ENCODE measurements at regions not wholly inside any gene's neighbourhood (a gene's known extent, or its start where the extent isn't known, plus 50 kb on each side); places are given as distances from the start of the nearest gene placed in this dataset.
"Not testable (repeated sequence)": the region's sequence is repeated elsewhere in the genome, so short reads cannot be mapped to it uniquely, and the experiment has no call there.

GRCh38 chr9:90447773-90448172 is 194.9 kb downstream of the DIRAS2 start:
- no peak for DNase-seq

DNA sequence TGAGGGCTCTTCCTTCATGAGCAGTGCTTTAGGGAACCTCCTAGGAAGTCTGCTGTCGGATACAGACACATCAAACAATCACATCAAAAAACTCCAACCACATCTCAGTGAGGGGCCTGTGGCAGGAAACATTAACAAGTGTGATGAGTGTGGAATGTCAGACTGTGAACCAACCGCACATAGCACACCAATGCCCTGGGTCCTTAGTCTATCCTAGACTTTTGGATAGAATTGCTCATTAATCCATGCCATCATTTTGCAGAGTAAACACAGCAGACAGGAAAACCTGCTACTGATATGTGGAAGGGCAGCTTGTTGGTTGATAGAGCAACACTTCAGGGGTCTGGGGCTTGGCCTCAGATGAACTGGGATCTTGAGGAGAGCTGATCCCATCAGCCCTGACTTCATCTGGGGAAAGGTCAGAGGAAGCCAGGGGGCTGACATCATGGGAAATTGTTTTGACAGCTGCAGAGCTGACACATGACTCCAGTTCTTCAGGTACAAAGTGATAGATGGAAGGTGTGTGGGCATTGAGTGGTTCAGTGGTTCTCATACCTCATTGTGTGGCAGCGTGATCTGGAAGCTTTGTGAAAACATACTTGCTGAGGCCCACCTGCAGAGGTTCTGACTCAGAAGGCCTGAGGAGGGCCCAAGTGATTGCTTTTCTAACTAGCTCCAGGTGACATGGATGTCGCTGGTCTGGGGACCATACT is 193.3 kb downstream of the DIRAS2 start:
- no peak for DNase-seq

DNA sequence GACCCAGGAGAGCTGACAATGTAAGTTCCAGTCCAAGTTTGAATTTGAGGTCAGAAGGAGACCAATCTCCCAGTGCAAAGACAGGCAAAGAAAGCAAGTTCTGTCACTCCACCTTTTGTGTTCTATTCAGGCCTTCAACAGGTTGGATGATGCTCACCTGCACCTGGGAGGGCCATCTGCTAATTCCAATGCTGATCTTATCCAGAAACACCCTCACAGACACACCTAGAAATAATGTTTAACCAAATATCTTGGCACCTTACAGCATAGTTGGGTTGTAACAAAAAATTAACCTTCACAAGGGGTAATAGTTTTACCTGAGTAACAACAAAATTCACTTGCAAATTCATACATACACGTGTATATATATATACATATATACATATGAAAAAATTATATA is 190.8 kb downstream of the DIRAS2 start:
- DNase-seq: no peak

DNA sequence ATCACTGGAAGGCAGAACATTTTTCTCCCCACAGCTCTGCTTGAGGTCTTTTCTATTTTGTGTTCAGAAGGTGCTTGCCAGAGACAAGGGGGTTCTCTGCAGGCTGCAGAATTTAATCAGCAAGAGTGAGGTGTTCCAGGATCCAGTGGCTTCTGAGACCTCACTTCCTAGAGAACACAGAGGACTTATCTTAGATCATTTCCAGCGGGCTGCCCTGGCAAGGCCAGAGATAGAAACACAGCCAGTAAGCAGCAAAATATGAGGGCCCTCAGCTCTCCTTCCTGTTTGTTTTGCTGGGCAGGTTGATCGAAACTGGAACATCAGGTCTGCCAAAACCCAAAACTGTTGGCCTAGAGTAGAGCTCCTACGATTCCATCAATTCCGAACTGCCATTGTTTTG is 187.3 kb downstream of the DIRAS2 start:
- no peak for DNase-seq

- no peak for DNase-seq
Measured at GRCh38 chr9:90457386-90458190, 185.0 kb downstream of the DIRAS2 start.

DNA sequence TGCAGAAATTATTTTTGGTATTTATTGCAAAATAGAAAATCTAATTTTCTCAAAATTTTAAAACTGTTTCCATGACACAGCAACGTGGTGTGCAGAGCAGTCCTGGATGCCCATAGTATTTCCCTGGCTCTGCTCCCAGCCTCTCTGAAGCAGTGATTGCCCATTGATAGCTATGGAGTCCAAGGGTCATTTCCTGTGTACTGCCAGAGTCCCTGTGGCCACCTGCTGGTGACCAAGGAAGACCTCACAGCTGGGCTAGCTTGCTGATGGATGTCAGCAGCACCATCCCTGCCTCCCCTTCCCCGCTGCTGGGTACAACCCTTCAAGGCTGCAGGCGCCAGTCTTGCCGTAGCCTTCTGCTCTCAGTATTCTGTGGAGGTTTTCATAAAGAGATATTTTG is 184.1 kb downstream of the DIRAS2 start:
- DNase-seq: no peak

GRCh38 chr9:90459321-90459720 is 183.3 kb downstream of the DIRAS2 start:
- DNase-seq: no peak

GRCh38 chr9:90460220-90460619 is 182.4 kb downstream of the DIRAS2 start:
- DNase-seq: no peak

GRCh38 chr9:90464978-90465377 is 177.6 kb downstream of the DIRAS2 start:
- peak in 1 of 2 experiments; percentile 1 for DNase-seq

DNA sequence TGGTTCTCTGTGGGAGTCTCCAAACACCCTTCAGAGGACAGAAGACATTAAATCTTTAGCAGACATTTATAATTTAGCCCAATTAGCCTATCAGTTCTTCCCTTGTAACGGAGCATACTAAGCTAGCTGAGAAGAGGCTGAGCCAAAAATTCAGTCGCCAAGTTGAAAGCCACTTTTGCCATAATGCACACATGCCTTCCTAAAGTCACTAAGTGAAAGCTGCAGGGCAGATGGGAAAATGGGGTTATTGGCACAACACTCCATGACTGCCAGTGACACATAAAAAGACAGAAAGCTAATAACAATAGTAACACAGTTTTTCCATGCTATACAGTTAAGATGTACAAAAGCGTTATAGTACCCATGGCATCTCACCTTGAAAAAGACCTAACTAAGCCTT is 176.2 kb downstream of the DIRAS2 start:
- no peak for DNase-seq

GRCh38 chr9:90469435-90469834 is 173.2 kb downstream of the DIRAS2 start:
- DNase-seq: no peak

- DNase-seq: no peak
Measured at GRCh38 chr9:90469865-90470387, 172.7 kb downstream of the DIRAS2 start.

DNA sequence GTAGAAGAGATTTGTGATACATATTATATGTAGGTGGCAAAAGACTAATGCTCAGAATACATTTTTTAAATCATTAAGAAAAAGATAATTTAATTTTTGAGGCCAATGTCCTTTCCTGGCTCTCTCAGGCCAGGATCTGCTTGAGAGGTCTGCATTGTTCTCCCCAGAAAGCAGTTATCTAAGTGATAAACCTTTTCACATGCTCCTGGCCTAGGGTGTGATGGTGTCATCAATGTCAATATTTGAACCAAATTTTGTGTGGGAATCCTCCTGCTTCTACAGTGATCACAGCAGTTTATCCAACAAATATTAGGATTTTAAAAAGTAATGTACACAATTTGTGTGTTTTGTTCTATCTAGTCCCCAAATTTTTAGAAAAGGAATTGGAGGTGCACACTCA is 166.6 kb downstream of the DIRAS2 start:
- no peak for DNase-seq

GRCh38 chr9:90477535-90477934 is 165.1 kb downstream of the DIRAS2 start:
- no peak for DNase-seq

DNA sequence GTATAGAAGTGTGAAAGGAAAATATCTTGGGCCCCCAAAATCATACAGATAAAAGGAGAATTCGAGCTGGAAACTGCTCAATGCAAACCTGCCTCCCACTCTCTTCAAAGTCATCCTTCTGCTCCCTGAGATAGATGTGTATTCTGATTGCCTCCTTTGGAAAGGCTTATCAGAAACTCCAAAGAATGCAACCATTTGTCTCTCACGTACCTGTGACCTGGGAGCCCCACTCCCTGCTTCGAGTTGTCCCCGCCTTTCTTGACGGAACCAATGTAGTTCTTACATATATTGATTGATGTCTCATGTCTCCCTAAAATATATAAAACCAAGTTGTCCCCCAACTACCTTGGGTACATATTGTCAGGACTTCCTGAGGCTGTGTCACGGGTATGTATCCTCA is 163.8 kb downstream of the DIRAS2 start:
- DNase-seq: no peak

GRCh38 chr9:90485028-90485427 is 157.6 kb downstream of the DIRAS2 start:
- DNase-seq: no peak

- no peak for DNase-seq
Measured at GRCh38 chr9:90489066-90489465, 153.6 kb downstream of the DIRAS2 start.

DNA sequence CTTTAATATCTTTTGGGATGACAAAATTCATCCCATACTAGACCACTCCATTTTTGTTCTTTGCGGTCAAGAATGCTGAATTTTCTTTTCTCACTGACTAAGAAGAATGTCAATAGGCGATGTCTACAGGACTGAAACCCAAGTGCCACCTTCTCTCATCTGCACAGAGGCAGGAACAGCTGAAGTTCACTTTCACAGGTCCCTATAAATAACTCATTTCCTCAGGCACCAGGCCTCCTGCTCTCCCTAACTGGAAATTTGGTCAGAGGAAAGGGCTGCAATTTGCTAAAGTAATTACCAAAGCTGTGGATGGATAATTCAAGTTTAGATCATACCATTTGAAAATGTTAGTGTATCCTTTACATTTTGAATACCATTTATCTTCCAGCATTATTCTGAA is 142.9 kb downstream of the DIRAS2 start:
- DNase-seq: no peak

GRCh38 chr9:90502134-90502533 is 140.5 kb downstream of the DIRAS2 start:
- DNase-seq: no peak

DNA sequence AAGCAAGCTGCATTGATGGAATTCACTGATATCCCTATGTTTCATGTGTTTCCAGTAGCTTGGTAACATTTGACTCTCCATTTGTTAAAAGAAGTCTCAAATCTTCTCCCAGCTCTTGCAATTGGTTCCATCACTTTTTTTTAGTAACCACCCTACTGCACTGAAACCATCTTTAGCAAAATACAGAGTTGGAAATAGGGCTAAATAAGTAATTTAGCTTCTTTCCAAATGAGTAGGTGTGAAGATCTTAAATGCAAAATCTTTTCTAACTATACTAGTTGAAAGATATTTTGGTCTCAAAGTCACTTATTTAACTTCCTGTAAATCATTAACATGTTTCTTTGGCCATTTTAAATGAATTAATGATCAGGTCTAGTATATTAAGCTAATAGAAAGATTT is 138.1 kb downstream of the DIRAS2 start:
- DNase-seq: no peak

GRCh38 chr9:90505695-90506094 is 136.9 kb downstream of the DIRAS2 start:
- no peak for DNase-seq

- DNase-seq: not testable (repeated sequence)
Measured at GRCh38 chr9:90506402-90506801, 136.2 kb downstream of the DIRAS2 start.

DNA sequence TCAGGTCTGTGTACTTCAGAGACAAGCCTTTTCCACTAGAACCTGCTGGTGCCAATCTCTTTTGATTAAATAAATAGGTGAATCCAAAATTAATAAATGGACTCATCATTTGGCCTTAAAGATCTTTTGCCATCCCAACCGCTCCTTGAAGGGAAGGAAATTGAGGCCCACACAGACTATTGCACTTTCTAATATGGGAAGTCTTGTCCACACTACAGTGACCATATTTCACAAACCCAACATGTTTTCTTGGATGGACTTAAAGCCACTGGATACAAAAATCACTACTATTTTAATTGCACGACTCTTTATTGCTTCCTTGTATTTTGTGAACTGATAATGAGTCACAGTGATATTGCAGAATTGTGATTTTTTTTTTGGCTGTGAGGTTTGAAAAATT is 135.0 kb downstream of the DIRAS2 start:
- no peak for DNase-seq

- DNase-seq: no peak
Measured at GRCh38 chr9:90508940-90509339, 133.7 kb downstream of the DIRAS2 start.

Measured in NCI-H187 (cell line).